ENCODE measurements at regions not wholly inside any gene's neighbourhood (a gene's known extent, or its start where the extent isn't known, plus 50 kb on each side); places are given as distances from the start of the nearest gene placed in this dataset.

GRCh38 chr11:15773476-15774387 lies 582.6 kb downstream of the SOX6 start:
- no peaks in the 10 kb centered on the region for H3K27me3 ChIP-seq
- no peaks in the 10 kb centered on the region for H3K9me3 ChIP-seq
- H3K4me1 ChIP-seq, result no peaks in the 10 kb centered on the region
- intact Hi-C loops (cut with DNase I; ENCODE audit: low total_unique reads), result no loop called here
- no peak for DNase-seq
- H3K27ac ChIP-seq, result no peak overlapping the region
- H3K36me3 ChIP-seq, result no peaks in the 10 kb centered on the region
- H3K4me3 ChIP-seq, result no peak overlapping the region
- no peak for TF ChIP-seq CTCF (IDR thresholded peaks at IDR 0.05)
- no peak for TF ChIP-seq POLR2A (IDR thresholded peaks at IDR 0.05)

- H3K4me3 ChIP-seq, result no peak overlapping the region
- no peak overlapping the region for H3K27ac ChIP-seq
- H3K27me3 ChIP-seq, result no peaks in the 10 kb centered on the region
- DNase-seq, result no peak
- H3K9me3 ChIP-seq, result no peaks in the 10 kb centered on the region
- no peaks in the 10 kb centered on the region for H3K36me3 ChIP-seq
- intact Hi-C loops (cut with DNase I; ENCODE audit: low total_unique reads), result no loop called here
- no peak for TF ChIP-seq CTCF (IDR thresholded peaks at IDR 0.05)
- TF ChIP-seq POLR2A (IDR thresholded peaks at IDR 0.05), result no peak
- no peaks in the 10 kb centered on the region for H3K4me1 ChIP-seq
These were observed 581.9 kb downstream of the SOX6 start for GRCh38 chr11:15774388-15774939.

- H3K27ac ChIP-seq, result no peak overlapping the region
- TF ChIP-seq POLR2A (IDR thresholded peaks at IDR 0.05) (no peak), CTCF (IDR thresholded peaks at IDR 0.05) (no peak)
- H3K4me3 ChIP-seq, result no peak overlapping the region
- H3K36me3 ChIP-seq, result no peaks in the 10 kb centered on the region
- no peaks in the 10 kb centered on the region for H3K27me3 ChIP-seq
- no peaks in the 10 kb centered on the region for H3K4me1 ChIP-seq
- no peak for DNase-seq
- intact Hi-C loops (cut with DNase I; ENCODE audit: low total_unique reads), result no loop called here
- no peaks in the 10 kb centered on the region for H3K9me3 ChIP-seq
These were observed 581.3 kb downstream of the SOX6 start for GRCh38 chr11:15775015-15775541.

- no peaks in the 10 kb centered on the region for H3K27me3 ChIP-seq
- H3K4me1 ChIP-seq, result no peaks in the 10 kb centered on the region
- H3K9me3 ChIP-seq, result no peaks in the 10 kb centered on the region
- intact Hi-C loops (cut with DNase I; ENCODE audit: low total_unique reads), result no loop called here
- H3K27ac ChIP-seq, result no peak overlapping the region
- no peak for DNase-seq
- H3K36me3 ChIP-seq, result no peaks in the 10 kb centered on the region
- no peak overlapping the region for H3K4me3 ChIP-seq
- TF ChIP-seq POLR2A (IDR thresholded peaks at IDR 0.05) (no peak), CTCF (IDR thresholded peaks at IDR 0.05) (no peak)
These were observed 580.5 kb downstream of the SOX6 start for GRCh38 chr11:15775797-15776196.

GRCh38 chr11:15776366-15776765 lies 580.0 kb downstream of the SOX6 start:
- H3K27me3 ChIP-seq, result no peaks in the 10 kb centered on the region
- no peaks in the 10 kb centered on the region for H3K4me1 ChIP-seq
- no peak overlapping the region for H3K4me3 ChIP-seq
- H3K9me3 ChIP-seq, result no peaks in the 10 kb centered on the region
- intact Hi-C loops (cut with DNase I; ENCODE audit: low total_unique reads), result no loop called here
- no peak overlapping the region for H3K27ac ChIP-seq
- TF ChIP-seq POLR2A (IDR thresholded peaks at IDR 0.05), result no peak
- TF ChIP-seq CTCF (IDR thresholded peaks at IDR 0.05), result no peak
- H3K36me3 ChIP-seq, result no peaks in the 10 kb centered on the region
- no peak for DNase-seq

Measured in uterus (tissue), 3 donors.